BLaER1 treated with 17β-estradiol and CSF1 and Interleukin-3, amounts not matched to agents 10 nM and 100 nM (cell line): ENCODE measurements at regions not wholly inside any gene's neighbourhood (a gene's known extent, or its start where the extent isn't known, plus 50 kb on each side); places are given as distances from the start of the nearest gene placed in this dataset.

Source experiments
- H3K27ac ChIP-seq, 11 experiments: shearing (Covaris generic); formaldehyde crosslinking; 2 replicates each; pipeline ENCODE4 v1.8.1; 2022
- H3K27me3 ChIP-seq, 11 experiments: shearing (Covaris generic); formaldehyde crosslinking; 2 replicates each; pipeline ENCODE4 v1.8.1; 2022
- H3K36me3 ChIP-seq, 11 experiments: shearing (Covaris generic); formaldehyde crosslinking; 2 replicates each; pipeline ENCODE4 v1.8.1; 2022
- H3K4me1 ChIP-seq, 10 experiments: shearing (Covaris generic); formaldehyde crosslinking; 2 replicates each; pipeline ENCODE4 v1.8.1; 2022
- H3K4me2 ChIP-seq, 11 experiments: shearing (Covaris generic); formaldehyde crosslinking; 2 replicates each; pipeline ENCODE4 v1.8.1; 2022
- H3K4me3 ChIP-seq, 10 experiments: shearing (Covaris generic); formaldehyde crosslinking; 2 replicates each; pipeline ENCODE4 v1.8.1; 2022
- H3K9ac ChIP-seq, 11 experiments: shearing (Covaris generic); formaldehyde crosslinking; 2 replicates each; pipeline ENCODE4 v1.8.1; 2022
- H3K9me3 ChIP-seq, 11 experiments: shearing (Covaris generic); formaldehyde crosslinking; replicated peaks in 1 of 11; 2 replicates each; pipeline ENCODE4 v1.8.1; 2022
- H4K20me1 ChIP-seq, 11 experiments: shearing (Covaris generic); formaldehyde crosslinking; 2 replicates each; pipeline ENCODE4 v1.8.1; 2022
- Cebpa-rat ChIP-seq, 11 experiments: shearing (Covaris generic); IDR thresholded peaks; 2 replicates each; pipeline ENCODE4 v1.8.1; 2022

- H3K4me2 ChIP-seq = no peak overlapping the region
- peaks cover 31 to 64% (median 61%) of the 10 kb centered on the region in 10 experiments for H3K4me1 ChIP-seq
- no peaks in the 10 kb centered on the region for H3K9me3 ChIP-seq
- no peak overlapping the region for H3K27ac ChIP-seq
- H3K27me3 ChIP-seq = no peaks in the 10 kb centered on the region
- H3K4me3 ChIP-seq = no peak overlapping the region
- H4K20me1 ChIP-seq = peaks cover 0 to 81% (median 69%) of the 10 kb centered on the region in 11 experiments; a peak in 17 of 22 replicates
- H3K36me3 ChIP-seq = peaks cover 0 to 5% (median 0%) of the 10 kb centered on the region in 11 experiments; a peak in 2 of 22 replicates
- no peak for TF ChIP-seq Cebpa-rat (IDR thresholded peaks at IDR 0.05)
- H3K9ac ChIP-seq = no peak overlapping the region
Observed at GRCh38 chr18:46401486-46402070, 255.4 kb downstream of the LOXHD1 start.

GRCh38 chr18:46402396-46402795, 254.6 kb downstream of the LOXHD1 start:
- no peaks in the 10 kb centered on the region for H3K27me3 ChIP-seq
- H3K9ac ChIP-seq = no peak overlapping the region
- no peaks in the 10 kb centered on the region for H3K9me3 ChIP-seq
- H3K4me3 ChIP-seq = no peak overlapping the region
- H3K4me1 ChIP-seq = peaks cover 31 to 64% (median 61%) of the 10 kb centered on the region in 10 experiments
- H3K27ac ChIP-seq = no peak overlapping the region
- no peak for TF ChIP-seq Cebpa-rat (IDR thresholded peaks at IDR 0.05)
- no peak overlapping the region for H3K4me2 ChIP-seq
- peaks cover 0 to 81% (median 68%) of the 10 kb centered on the region in 11 experiments; a peak in 17 of 22 replicates for H4K20me1 ChIP-seq
- H3K36me3 ChIP-seq = peaks cover 0 to 5% (median 0%) of the 10 kb centered on the region in 11 experiments; a peak in 2 of 22 replicates

GRCh38 chr18:46402945-46403344, 254.1 kb downstream of the LOXHD1 start:
- TF ChIP-seq Cebpa-rat (IDR thresholded peaks at IDR 0.05) = no peak
- Histone ChIP-seq H3K9ac (no peak overlapping the region), H3K4me1 (peaks cover 31 to 64% (median 61%) of the 10 kb centered on the region in 10 experiments), H3K27ac (no peak overlapping the region), H3K27me3 (no peaks in the 10 kb centered on the region), H4K20me1 (peaks cover 0 to 81% (median 66%) of the 10 kb centered on the region in 11 experiments; a peak in 18 of 22 replicates), H3K36me3 (peaks cover 0 to 5% (median 0%) of the 10 kb centered on the region in 11 experiments; a peak in 2 of 22 replicates), H3K4me2 (no peak overlapping the region), H3K9me3 (no peaks in the 10 kb centered on the region), H3K4me3 (no peak overlapping the region)

GRCh38 chr18:46405832-46406538, 251.0 kb downstream of the LOXHD1 start:
- H3K9ac ChIP-seq = no peak overlapping the region
- H3K9me3 ChIP-seq = no peaks in the 10 kb centered on the region
- peaks cover 0 to 81% (median 66%) of the 10 kb centered on the region in 11 experiments; a peak in 18 of 22 replicates for H4K20me1 ChIP-seq
- peak overlapping the region; percentile 44 to 83 (median 63); a peak in 21 of 22 replicates for H3K4me2 ChIP-seq
- H3K27ac ChIP-seq = 0 out of 22 replicates have a peak overlapping the region, but pooled peaks of 2 of the 11 experiments have one; percentile 11 to 43
- peaks cover 0 to 13% (median 0%) of the 10 kb centered on the region in 11 experiments; a peak in 4 of 22 replicates for H3K36me3 ChIP-seq
- no peaks in the 10 kb centered on the region for H3K27me3 ChIP-seq
- no peak for TF ChIP-seq Cebpa-rat (IDR thresholded peaks at IDR 0.05)
- H3K4me1 ChIP-seq = peaks cover 33 to 64% (median 59%) of the 10 kb centered on the region in 10 experiments
- H3K4me3 ChIP-seq = no peak overlapping the region

- Histone ChIP-seq H4K20me1 (peaks cover 0 to 81% (median 64%) of the 10 kb centered on the region in 11 experiments; a peak in 18 of 22 replicates), H3K4me2 (peak overlapping the region; percentile 44 to 83 (median 63)), H3K27me3 (no peaks in the 10 kb centered on the region), H3K27ac (peak overlapping the region in 4 of 11 experiments; percentile 11 to 43 (median 28); a peak in 4 of 22 replicates), H3K9me3 (no peaks in the 10 kb centered on the region), H3K4me1 (peaks cover 33 to 67% (median 63%) of the 10 kb centered on the region in 10 experiments), H3K9ac (no peak overlapping the region; a peak in 1 of 22 replicates), H3K36me3 (peaks cover 0 to 13% (median 0%) of the 10 kb centered on the region in 11 experiments; a peak in 3 of 22 replicates), H3K4me3 (no peak overlapping the region)
- TF ChIP-seq Cebpa-rat (IDR thresholded peaks at IDR 0.05) = no peak
Observed at GRCh38 chr18:46406539-46406932, 250.5 kb downstream of the LOXHD1 start.

GRCh38 chr18:46407486-46408166, 249.4 kb downstream of the LOXHD1 start:
- Histone ChIP-seq H3K4me1 (peaks cover 33 to 77% (median 69%) of the 10 kb centered on the region in 10 experiments), H3K27me3 (no peaks in the 10 kb centered on the region), H3K4me2 (peak overlapping the region; percentile 44 to 83 (median 63)), H3K27ac (peak overlapping the region in 9 of 11 experiments; percentile 2 to 64 (median 53); a peak in 17 of 22 replicates), H3K36me3 (peaks cover 0 to 17% (median 0%) of the 10 kb centered on the region in 11 experiments; a peak in 4 of 22 replicates), H3K4me3 (no peak overlapping the region; a peak in 1 of 20 replicates), H4K20me1 (peaks cover 0 to 83% (median 72%) of the 10 kb centered on the region in 11 experiments; a peak in 18 of 22 replicates), H3K9ac (peak overlapping the region in 5 of 11 experiments; percentile 5 to 49 (median 26); a peak in 2 of 22 replicates), H3K9me3 (no peaks in the 10 kb centered on the region)
- no peak for TF ChIP-seq Cebpa-rat (IDR thresholded peaks at IDR 0.05)

- H3K27ac ChIP-seq = peak overlapping the region in 9 of 11 experiments; percentile 2 to 64 (median 53); a peak in 17 of 22 replicates
- no peaks in the 10 kb centered on the region for H3K9me3 ChIP-seq
- H3K27me3 ChIP-seq = no peaks in the 10 kb centered on the region
- H4K20me1 ChIP-seq = peaks cover 0 to 87% (median 80%) of the 10 kb centered on the region in 11 experiments; a peak in 18 of 22 replicates
- peaks cover 0 to 20% (median 0%) of the 10 kb centered on the region in 11 experiments; a peak in 5 of 22 replicates for H3K36me3 ChIP-seq
- TF ChIP-seq Cebpa-rat (IDR thresholded peaks at IDR 0.05) = no peak
- H3K4me1 ChIP-seq = peaks cover 33 to 77% (median 69%) of the 10 kb centered on the region in 10 experiments
- H3K9ac ChIP-seq = peak overlapping the region in 5 of 11 experiments; percentile 5 to 49 (median 26); a peak in 2 of 22 replicates
- peak overlapping the region; percentile 44 to 83 (median 63) for H3K4me2 ChIP-seq
- H3K4me3 ChIP-seq = no peak overlapping the region
Observed at GRCh38 chr18:46408334-46408987, 248.6 kb downstream of the LOXHD1 start.
